Sigmoid colon (tissue), 3 donors: ENCODE measurements at regions not wholly inside any gene's neighbourhood (a gene's known extent, or its start where the extent isn't known, plus 50 kb on each side); places are given as distances from the start of the nearest gene placed in this dataset.

ENCODE experiments used
- CTCF ChIP-seq, 4 experiments: fragments of 450-650 bp in 3 of 4; fragments of 200-600 bp in 1 of 4; IDR thresholded peaks; one replicate each; pipeline ENCODE4 v1.5.1; 2016 to 2019; ENCODE audit warnings: antibody characterized with exemption in 4 of 4, mild to moderate bottlenecking in 3 of 4, moderate library complexity in 2 of 4
- POLR2A ChIP-seq, 2 donors: fragments of 450-650 bp; IDR thresholded peaks; one replicate each; pipeline ENCODE4 v1.6.1; 2016; ENCODE audit warnings: antibody characterized with exemption in 2 of 2, mild to moderate bottlenecking in 2 of 2, moderate library complexity in 2 of 2

GRCh38 chr5:24103451-24104023 is 541.2 kb downstream of the CDH10 start:
- no peak for TF ChIP-seq CTCF (IDR thresholded peaks at IDR 0.05)
- no peak for TF ChIP-seq POLR2A (IDR thresholded peaks at IDR 0.05)
